ENCODE measurements at regions not wholly inside any gene's neighbourhood (a gene's known extent, or its start where the extent isn't known, plus 50 kb on each side); places are given as distances from the start of the nearest gene placed in this dataset.

GRCh38 chr12:24668563-24668962, 280.3 kb downstream of the BCAT1 start:
- DNase-seq (ENCODE audit: low spot score) = no peak
- no peak overlapping the region for H3K18ac ChIP-seq (ENCODE audit: low read length)
- H2BK15ac ChIP-seq (ENCODE audit: low read length) = no peak overlapping the region
- H2BK5ac ChIP-seq (ENCODE audit: low read length) = no peak overlapping the region
- no peak overlapping the region for H2AFZ ChIP-seq (ENCODE audit: low read length)
- H4K8ac ChIP-seq (ENCODE audit: low read depth, low read length) = no peak overlapping the region
- H2BK120ac ChIP-seq (ENCODE audit: low read depth, low read length) = no peak overlapping the region
- H4K91ac ChIP-seq (ENCODE audit: low read depth, low read length, poor library complexity) = no peak overlapping the region
- H3K4me2 ChIP-seq (ENCODE audit: insufficient read depth, low read length, poor library complexity, severe bottlenecking) = no peak overlapping the region
- H3K9ac ChIP-seq (ENCODE audit: low read depth, low read length, poor library complexity) = no peak overlapping the region
- no peaks in the 10 kb centered on the region for H3K4me1 ChIP-seq (ENCODE audit: control insufficient read depth in 2 of 2, insufficient read depth in 1 of 2, low read depth in 1 of 2, low read length in 2 of 2)
- peaks cover 2% of the 10 kb centered on the region for H3K79me1 ChIP-seq (ENCODE audit: low read depth, low read length)
- WGBS, 2 donors (ENCODE audit: extremely low coverage in 2 of 2, insufficient read length in 2 of 2, insufficient replicate concordance in 1 of 2) = no CpG with 5 or more reads among the region's 2 CpGs
- H3K23ac ChIP-seq (ENCODE audit: low read depth, low read length, poor library complexity) = no peak overlapping the region
- no peak overlapping the region for H2AK5ac ChIP-seq (ENCODE audit: low read depth, low read length)
- no peak overlapping the region for H3K14ac ChIP-seq (ENCODE audit: low read length)
- no peak overlapping the region for H2BK12ac ChIP-seq (ENCODE audit: low read length)
- H3K36me3 ChIP-seq (replicated peaks in 1 of 2; ENCODE audit: control insufficient read depth in 2 of 2, insufficient read depth in 2 of 2, low read length in 2 of 2) = no peaks in the 10 kb centered on the region
- H3K4me3 ChIP-seq (ENCODE audit: low read length in 2 of 2) = no peak overlapping the region
- peaks cover 0 to 10% of the 10 kb centered on the region in 2 donors for H3K9me3 ChIP-seq (replicated peaks in 1 of 2; ENCODE audit: control insufficient read depth in 2 of 2, insufficient read depth in 1 of 2, low read depth in 1 of 2, low read length in 2 of 2)
- H3K4ac ChIP-seq (ENCODE audit: low read length) = no peak overlapping the region
- no peak overlapping the region for H3K27ac ChIP-seq (replicated peaks; ENCODE audit: low read length)
- H3K27me3 ChIP-seq (ENCODE audit: control insufficient read depth in 3 of 3, insufficient read depth in 3 of 3, low read depth in 1 of 3, low read length in 3 of 3) = no peaks in the 10 kb centered on the region

GRCh38 chr12:24664161-24664880, 284.6 kb downstream of the BCAT1 start:
- no peak overlapping the region for H2BK15ac ChIP-seq (ENCODE audit: low read length)
- no peak overlapping the region for H2BK5ac ChIP-seq (ENCODE audit: low read length)
- H3K36me3 ChIP-seq (replicated peaks in 1 of 2; ENCODE audit: control insufficient read depth in 2 of 2, insufficient read depth in 2 of 2, low read length in 2 of 2) = no peaks in the 10 kb centered on the region
- H3K14ac ChIP-seq (ENCODE audit: low read length) = no peak overlapping the region
- no peak overlapping the region for H3K27ac ChIP-seq (replicated peaks; ENCODE audit: low read length)
- no peak overlapping the region for H2AFZ ChIP-seq (ENCODE audit: low read length)
- H3K27me3 ChIP-seq (ENCODE audit: control insufficient read depth in 3 of 3, insufficient read depth in 3 of 3, low read depth in 1 of 3, low read length in 3 of 3) = no peaks in the 10 kb centered on the region
- no peak overlapping the region for H4K8ac ChIP-seq (ENCODE audit: low read depth, low read length)
- H3K23ac ChIP-seq (ENCODE audit: low read depth, low read length, poor library complexity) = no peak overlapping the region
- peaks cover 0 to 2% of the 10 kb centered on the region in 2 donors for H3K4me1 ChIP-seq (ENCODE audit: control insufficient read depth in 2 of 2, insufficient read depth in 1 of 2, low read depth in 1 of 2, low read length in 2 of 2)
- no CpG with 5 or more reads among the region's 9 CpGs for WGBS, 2 donors (ENCODE audit: extremely low coverage in 2 of 2, insufficient read length in 2 of 2, insufficient replicate concordance in 1 of 2)
- no peak overlapping the region for H2AK5ac ChIP-seq (ENCODE audit: low read depth, low read length)
- no peak overlapping the region for H3K4ac ChIP-seq (ENCODE audit: low read length)
- no peaks in the 10 kb centered on the region for H3K79me1 ChIP-seq (ENCODE audit: low read depth, low read length)
- no peak overlapping the region for H3K9ac ChIP-seq (ENCODE audit: low read depth, low read length, poor library complexity)
- no peak overlapping the region for H2BK120ac ChIP-seq (ENCODE audit: low read depth, low read length)
- no peak overlapping the region for H3K18ac ChIP-seq (ENCODE audit: low read length)
- no peak overlapping the region for H4K91ac ChIP-seq (ENCODE audit: low read depth, low read length, poor library complexity)
- no peak overlapping the region for H2BK12ac ChIP-seq (ENCODE audit: low read length)
- peaks cover 0 to 2% of the 10 kb centered on the region in 2 donors for H3K9me3 ChIP-seq (replicated peaks in 1 of 2; ENCODE audit: control insufficient read depth in 2 of 2, insufficient read depth in 1 of 2, low read depth in 1 of 2, low read length in 2 of 2)
- no peak overlapping the region for H3K4me2 ChIP-seq (ENCODE audit: insufficient read depth, low read length, poor library complexity, severe bottlenecking)
- DNase-seq (ENCODE audit: low spot score) = no peak
- H3K4me3 ChIP-seq (ENCODE audit: low read length in 2 of 2) = no peak overlapping the region

DNA sequence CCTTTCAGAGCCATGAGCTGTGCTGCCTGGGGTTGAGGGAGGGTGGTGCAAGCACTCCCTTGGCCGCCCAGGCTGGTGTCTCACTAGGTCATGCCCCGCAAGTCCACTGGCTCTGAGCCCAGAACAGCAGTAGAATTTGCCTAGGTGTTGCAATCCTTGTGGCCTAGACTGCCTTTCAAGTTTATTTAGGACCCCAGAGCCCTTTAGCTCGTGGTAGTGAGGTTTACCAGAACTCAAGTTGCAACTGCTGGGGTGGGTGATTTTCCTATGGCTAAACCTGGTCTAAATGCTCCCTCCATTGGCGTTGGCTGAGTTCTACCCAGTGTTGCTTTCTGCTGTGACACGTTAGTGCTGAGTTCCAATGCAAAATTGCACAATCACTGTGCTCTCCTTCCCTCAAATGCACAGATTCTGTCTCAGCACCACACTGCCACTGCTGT, 287.2 kb downstream of the BCAT1 start:
- peaks cover 0 to 2% of the 10 kb centered on the region in 2 donors for H3K9me3 ChIP-seq (replicated peaks in 1 of 2; ENCODE audit: control insufficient read depth in 2 of 2, insufficient read depth in 1 of 2, low read depth in 1 of 2, low read length in 2 of 2)
- no peaks in the 10 kb centered on the region for H3K36me3 ChIP-seq (replicated peaks in 1 of 2; ENCODE audit: control insufficient read depth in 2 of 2, insufficient read depth in 2 of 2, low read length in 2 of 2)
- no peak overlapping the region for H3K23ac ChIP-seq (ENCODE audit: low read depth, low read length, poor library complexity)
- H3K9ac ChIP-seq (ENCODE audit: low read depth, low read length, poor library complexity) = no peak overlapping the region
- H2BK120ac ChIP-seq (ENCODE audit: low read depth, low read length) = no peak overlapping the region
- no peaks in the 10 kb centered on the region for H3K79me1 ChIP-seq (ENCODE audit: low read depth, low read length)
- DNase-seq (ENCODE audit: low spot score) = no peak
- no peak overlapping the region for H2BK5ac ChIP-seq (ENCODE audit: low read length)
- WGBS, 2 donors (ENCODE audit: extremely low coverage in 2 of 2, insufficient read length in 2 of 2, insufficient replicate concordance in 1 of 2) = no CpG with 5 or more reads among the region's 5 CpGs
- no peak overlapping the region for H2BK15ac ChIP-seq (ENCODE audit: low read length)
- H2BK12ac ChIP-seq (ENCODE audit: low read length) = no peak overlapping the region
- H2AK5ac ChIP-seq (ENCODE audit: low read depth, low read length) = no peak overlapping the region
- no peak overlapping the region for H2AFZ ChIP-seq (ENCODE audit: low read length)
- no peak overlapping the region for H3K27ac ChIP-seq (replicated peaks; ENCODE audit: low read length)
- peaks cover 0 to 2% of the 10 kb centered on the region in 2 donors for H3K4me1 ChIP-seq (ENCODE audit: control insufficient read depth in 2 of 2, insufficient read depth in 1 of 2, low read depth in 1 of 2, low read length in 2 of 2)
- no peak overlapping the region for H4K8ac ChIP-seq (ENCODE audit: low read depth, low read length)
- no peak overlapping the region for H4K91ac ChIP-seq (ENCODE audit: low read depth, low read length, poor library complexity)
- no peak overlapping the region for H3K4me3 ChIP-seq (ENCODE audit: low read length in 2 of 2)
- no peak overlapping the region for H3K4ac ChIP-seq (ENCODE audit: low read length)
- no peak overlapping the region for H3K14ac ChIP-seq (ENCODE audit: low read length)
- H3K18ac ChIP-seq (ENCODE audit: low read length) = no peak overlapping the region
- no peak overlapping the region for H3K4me2 ChIP-seq (ENCODE audit: insufficient read depth, low read length, poor library complexity, severe bottlenecking)
- H3K27me3 ChIP-seq (ENCODE audit: control insufficient read depth in 3 of 3, insufficient read depth in 3 of 3, low read depth in 1 of 3, low read length in 3 of 3) = no peaks in the 10 kb centered on the region

GRCh38 chr12:24659016-24659415, 289.9 kb downstream of the BCAT1 start:
- Histone ChIP-seq H3K4me3 (ENCODE audit: low read length in 2 of 2) (no peak overlapping the region), H3K18ac (ENCODE audit: low read length) (no peak overlapping the region), H2BK5ac (ENCODE audit: low read length) (no peak overlapping the region), H4K91ac (ENCODE audit: low read depth, low read length, poor library complexity) (no peak overlapping the region), H2BK15ac (ENCODE audit: low read length) (no peak overlapping the region), H3K79me1 (ENCODE audit: low read depth, low read length) (no peaks in the 10 kb centered on the region), H3K4me1 (ENCODE audit: control insufficient read depth in 2 of 2, insufficient read depth in 1 of 2, low read depth in 1 of 2, low read length in 2 of 2) (peaks cover 0 to 2% of the 10 kb centered on the region in 2 donors), H3K14ac (ENCODE audit: low read length) (no peak overlapping the region), H3K23ac (ENCODE audit: low read depth, low read length, poor library complexity) (no peak overlapping the region), H2BK12ac (ENCODE audit: low read length) (no peak overlapping the region), H3K9me3 (replicated peaks in 1 of 2; ENCODE audit: control insufficient read depth in 2 of 2, insufficient read depth in 1 of 2, low read depth in 1 of 2, low read length in 2 of 2) (peaks cover 0 to 2% of the 10 kb centered on the region in 2 donors), H3K27me3 (ENCODE audit: control insufficient read depth in 3 of 3, insufficient read depth in 3 of 3, low read depth in 1 of 3, low read length in 3 of 3) (no peaks in the 10 kb centered on the region), H2BK120ac (ENCODE audit: low read depth, low read length) (no peak overlapping the region), H2AK5ac (ENCODE audit: low read depth, low read length) (no peak overlapping the region), H3K9ac (ENCODE audit: low read depth, low read length, poor library complexity) (no peak overlapping the region), H2AFZ (ENCODE audit: low read length) (no peak overlapping the region), H3K4me2 (ENCODE audit: insufficient read depth, low read length, poor library complexity, severe bottlenecking) (no peak overlapping the region), H4K8ac (ENCODE audit: low read depth, low read length) (no peak overlapping the region), H3K36me3 (replicated peaks in 1 of 2; ENCODE audit: control insufficient read depth in 2 of 2, insufficient read depth in 2 of 2, low read length in 2 of 2) (no peaks in the 10 kb centered on the region), H3K27ac (replicated peaks; ENCODE audit: low read length) (no peak overlapping the region), H3K4ac (ENCODE audit: low read length) (no peak overlapping the region)
- no peak for DNase-seq (ENCODE audit: low spot score)
- no CpG with 5 or more reads among the region's 1 CpG for WGBS, 2 donors (ENCODE audit: extremely low coverage in 2 of 2, insufficient read length in 2 of 2, insufficient replicate concordance in 1 of 2)
